Retina (tissue), 1 donor: ENCODE measurements at regions not wholly inside any gene's neighbourhood (a gene's known extent, or its start where the extent isn't known, plus 50 kb on each side); places are given as distances from the start of the nearest gene placed in this dataset.

Source experiments
- DNase-seq: peaks from one replicate; pipeline ENCODE4 v3.0.0-alpha.2; 2016

GRCh38 chr16:73515616-73516015, 467.7 kb upstream of the ZFHX3 start:
- DNase-seq, result no peak

DNA sequence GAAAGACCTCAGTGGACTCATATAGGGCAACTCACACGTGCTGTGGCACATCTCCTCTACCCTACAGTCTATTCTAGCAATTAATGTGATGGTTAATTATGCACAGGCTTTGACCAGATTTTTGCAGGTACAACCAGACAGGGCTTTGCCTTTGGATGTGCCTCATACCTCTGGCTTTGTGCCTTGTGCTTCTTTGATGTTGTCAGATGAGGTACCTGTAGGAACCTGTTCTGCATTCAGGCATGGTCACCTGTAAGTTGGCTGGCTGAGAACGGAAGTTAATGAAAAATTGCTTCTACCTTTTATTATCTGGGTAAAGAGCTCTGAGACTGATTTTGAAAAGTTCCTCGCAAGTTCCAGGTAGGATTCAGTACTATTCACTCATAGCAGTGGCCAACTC, 462.9 kb upstream of the ZFHX3 start:
- no peak for DNase-seq

DNA sequence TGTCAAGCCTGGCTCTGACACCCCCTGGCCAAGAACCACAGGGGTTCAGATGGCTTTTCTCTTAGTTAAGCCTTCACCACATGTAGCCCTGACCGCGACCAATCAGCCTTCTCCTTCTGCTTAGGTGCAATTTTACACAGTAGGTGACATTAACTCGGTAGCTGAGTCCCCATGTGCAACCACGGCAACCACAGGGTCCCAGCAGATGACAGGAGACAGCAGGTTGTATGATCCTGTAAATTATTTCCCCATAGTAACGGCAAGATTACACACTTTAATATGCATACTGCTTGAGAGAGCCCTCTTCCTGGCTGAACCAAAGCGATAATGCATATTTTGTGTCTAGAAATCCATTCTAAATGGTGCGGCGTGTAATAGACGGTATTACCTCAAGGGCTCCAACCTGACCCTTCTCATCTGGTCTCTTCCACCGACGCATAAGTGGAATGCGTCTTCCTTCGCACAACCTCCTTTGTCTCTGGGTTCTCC, 458.7 kb upstream of the ZFHX3 start:
- DNase-seq, result peak; percentile 28

DNA sequence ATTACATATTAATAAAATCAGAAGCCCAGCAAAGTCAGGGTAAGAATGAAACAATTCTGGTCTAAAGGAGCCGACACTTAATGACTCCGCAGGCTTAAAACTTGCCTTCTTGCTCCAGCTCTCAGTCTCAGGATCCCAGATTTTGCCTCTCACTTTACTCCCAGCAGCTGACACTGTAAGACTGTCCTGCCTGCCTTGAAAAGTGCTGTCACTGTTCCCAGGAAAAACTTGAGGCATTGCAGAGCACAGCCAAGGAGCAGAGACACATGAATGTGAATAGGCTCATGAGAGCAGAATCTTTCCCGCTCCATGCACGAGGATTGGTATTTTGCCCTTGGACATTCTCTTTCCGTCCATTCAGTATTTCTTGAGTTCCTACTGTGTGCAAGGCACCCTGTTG, 457.6 kb upstream of the ZFHX3 start:
- DNase-seq, result no peak

DNA sequence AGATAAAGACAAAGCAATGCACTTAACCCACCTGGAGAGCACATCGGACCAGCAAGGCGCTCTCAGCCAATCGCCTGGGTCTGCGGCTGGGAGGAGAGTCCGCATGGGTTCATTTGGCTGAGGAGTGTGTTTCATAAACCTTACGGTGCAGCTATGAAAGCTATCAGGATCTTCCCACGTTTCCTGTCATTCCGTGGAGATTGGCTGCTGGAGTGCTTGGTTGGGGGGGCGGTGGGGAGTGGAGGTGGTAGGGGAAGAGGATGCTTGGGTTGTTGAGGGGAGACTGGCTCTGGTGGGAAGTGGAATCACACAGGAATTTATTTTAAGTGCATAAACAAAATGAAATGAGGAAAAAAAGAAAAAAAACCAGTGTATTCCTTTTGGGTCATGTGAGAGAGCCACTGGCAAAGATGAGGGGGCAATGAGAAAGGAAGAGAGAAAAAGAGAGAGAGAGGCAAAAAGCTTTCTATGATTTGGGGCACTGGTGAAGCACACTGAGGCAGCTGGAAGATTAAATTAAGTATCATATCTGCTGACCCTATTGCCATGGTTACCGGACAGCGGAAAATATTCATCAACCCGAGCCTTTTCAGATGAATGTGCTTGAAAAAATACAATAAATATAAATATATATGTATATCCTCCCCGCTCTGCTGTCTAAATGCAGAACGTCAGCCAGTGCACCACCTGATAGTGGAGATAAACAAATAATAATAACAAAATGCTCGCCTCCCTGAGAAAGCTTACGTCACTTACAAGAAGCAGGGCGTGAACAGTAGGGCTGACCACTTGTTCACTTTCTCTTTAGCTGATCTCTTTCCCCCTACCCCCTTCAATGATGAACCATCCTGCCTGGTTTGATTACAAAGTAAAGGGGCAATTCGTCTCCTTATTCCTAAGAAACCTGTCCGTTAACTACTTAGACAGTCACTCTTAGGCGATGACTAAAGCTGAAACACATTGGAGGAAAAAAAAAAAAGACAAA, 457.0 kb upstream of the ZFHX3 start:
- no peak for DNase-seq

DNA sequence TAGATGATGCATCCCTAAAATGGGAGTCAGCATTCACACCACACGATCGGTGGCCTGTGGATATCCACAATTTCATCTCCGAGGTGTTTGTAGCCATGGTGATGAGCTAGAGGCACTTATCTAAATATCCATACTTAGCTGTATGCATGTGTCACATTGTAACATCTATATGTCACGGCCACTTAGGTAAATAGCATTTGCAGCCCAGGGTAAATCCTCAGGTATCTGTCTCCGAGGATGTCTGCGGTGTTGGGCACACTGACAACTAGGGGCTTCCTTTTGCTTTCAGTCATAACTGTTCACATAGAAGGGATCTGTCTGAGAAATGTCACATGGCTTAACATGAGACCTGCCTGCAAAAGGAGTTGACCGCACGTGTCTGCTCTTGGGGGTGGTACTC, 455.2 kb upstream of the ZFHX3 start:
- DNase-seq, result no peak

GRCh38 chr16:73499276-73499675, 451.3 kb upstream of the ZFHX3 start:
- DNase-seq, result no peak

- no peak for DNase-seq
These were observed 438.0 kb upstream of the ZFHX3 start for GRCh38 chr16:73485880-73486279.

- DNase-seq, result peak; percentile 63
These were observed 436.2 kb upstream of the ZFHX3 start for GRCh38 chr16:73483934-73484711.

DNA sequence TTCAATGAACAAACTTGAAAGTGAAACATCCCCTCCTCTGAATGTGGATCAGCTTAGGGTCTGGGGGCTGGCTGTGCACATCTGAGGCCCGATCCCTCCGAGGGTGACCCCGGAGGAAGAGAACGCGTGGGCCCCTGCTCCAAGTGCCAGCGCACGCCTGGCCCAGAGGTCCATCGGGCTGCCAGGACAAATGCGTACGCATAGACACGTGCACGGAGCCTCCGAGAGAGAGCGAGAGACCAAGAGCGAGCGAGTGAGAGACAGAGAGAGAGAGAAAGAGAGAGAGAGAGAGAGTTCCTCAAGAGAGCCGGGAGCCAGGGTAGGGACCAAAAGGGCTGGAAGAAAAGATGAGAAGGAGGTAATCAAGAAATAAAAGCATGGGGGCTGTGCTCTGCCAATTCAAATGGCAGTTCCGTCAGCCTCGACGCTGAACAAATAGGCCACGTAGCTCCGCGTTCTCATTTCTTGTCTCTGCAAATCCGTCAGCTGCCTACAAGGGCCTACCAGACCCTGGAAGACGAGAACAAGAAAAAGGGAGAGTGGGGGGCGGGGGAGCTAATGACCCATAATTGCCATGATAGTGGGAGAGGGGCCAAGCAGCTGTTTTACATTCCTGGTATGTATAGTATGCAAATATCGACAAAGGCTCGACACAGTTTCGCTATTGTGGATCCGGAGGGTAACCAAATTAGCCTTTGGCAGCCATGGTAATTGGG, 435.3 kb upstream of the ZFHX3 start:
- DNase-seq, result peak; percentile 86

DNA sequence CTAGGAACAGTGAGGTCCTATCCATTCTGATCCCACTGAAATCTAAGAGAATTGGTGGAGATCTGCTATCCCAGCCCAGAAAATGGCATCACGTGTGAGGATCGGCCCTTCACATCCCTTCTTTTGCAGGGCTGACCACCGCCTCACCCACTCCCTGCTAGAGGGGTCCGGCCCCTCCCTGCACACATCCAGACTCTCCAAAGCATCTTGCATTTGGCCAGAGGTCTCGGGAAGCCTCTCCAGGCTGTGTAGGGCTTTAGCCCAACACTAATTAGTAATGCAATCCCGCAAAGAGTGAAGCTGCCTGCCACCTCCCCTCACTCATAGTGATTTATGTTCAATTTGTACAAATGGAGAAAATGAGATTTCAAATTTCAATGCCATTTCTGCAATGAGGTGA, 434.4 kb upstream of the ZFHX3 start:
- peak; percentile 26 for DNase-seq

DNA sequence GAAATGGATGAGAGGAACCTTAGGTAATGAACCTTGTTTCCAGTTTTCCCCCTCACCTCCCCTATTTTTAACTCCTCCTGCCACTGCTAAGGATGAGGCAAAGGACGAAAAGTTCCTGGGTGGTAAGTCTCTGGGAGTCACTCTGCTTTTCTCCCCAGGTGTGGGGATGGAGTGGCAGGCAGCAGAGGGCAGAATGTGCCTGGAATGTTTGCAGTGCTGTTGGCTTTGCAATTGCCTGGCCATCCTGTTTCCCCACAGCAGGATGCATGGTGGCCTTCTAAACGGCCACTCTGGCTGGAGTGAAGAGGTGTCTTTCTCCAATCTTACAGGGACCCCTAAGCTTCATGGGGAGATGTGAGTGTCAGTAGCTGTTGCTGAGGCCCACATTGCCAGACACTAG, 432.5 kb upstream of the ZFHX3 start:
- no peak for DNase-seq

- no peak for DNase-seq
These were observed 425.8 kb upstream of the ZFHX3 start for GRCh38 chr16:73473713-73474112.

- DNase-seq, result no peak
These were observed 416.9 kb upstream of the ZFHX3 start for GRCh38 chr16:73464834-73465233.

DNA sequence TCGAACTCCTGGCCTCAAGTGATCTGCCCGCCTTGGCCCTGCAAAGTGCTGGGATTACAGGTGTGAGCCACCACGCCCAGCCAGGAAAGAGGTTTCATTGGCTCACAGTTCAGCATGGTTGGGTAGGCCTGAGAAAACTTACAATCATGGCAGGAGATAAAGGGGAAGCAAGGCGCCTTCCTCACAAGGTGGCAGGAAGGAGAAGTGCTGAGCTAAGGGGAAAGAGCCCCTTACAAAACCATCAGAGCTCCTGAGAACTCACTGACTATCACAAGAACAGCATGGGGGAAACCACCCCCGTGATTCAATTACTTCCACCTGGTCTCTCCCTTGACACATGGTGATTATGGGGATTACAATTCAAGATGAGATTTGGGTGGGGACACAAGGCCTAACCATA, 411.7 kb upstream of the ZFHX3 start:
- DNase-seq, result no peak

DNA sequence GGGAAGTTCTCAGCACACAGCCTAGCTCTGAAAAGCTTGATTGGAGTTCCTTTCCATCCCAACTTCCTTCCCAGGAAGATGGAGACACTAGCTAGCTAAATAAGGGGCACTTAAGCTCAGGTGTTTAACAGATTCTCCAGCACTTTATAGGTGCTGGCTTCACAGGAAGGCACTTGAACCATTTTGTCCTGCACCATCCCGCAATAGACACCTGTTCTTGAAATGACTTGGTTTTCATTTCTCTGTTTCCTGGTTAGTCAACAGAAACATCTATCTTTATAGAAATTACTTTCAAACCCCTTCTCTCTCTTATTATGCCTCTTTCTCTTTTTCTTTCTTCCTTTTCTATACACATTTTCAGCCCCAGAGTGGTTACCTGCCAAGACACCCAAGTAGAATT, 409.9 kb upstream of the ZFHX3 start:
- DNase-seq, result no peak

- no peak for DNase-seq
These were observed 401.0 kb upstream of the ZFHX3 start for GRCh38 chr16:73448970-73449369.

DNA sequence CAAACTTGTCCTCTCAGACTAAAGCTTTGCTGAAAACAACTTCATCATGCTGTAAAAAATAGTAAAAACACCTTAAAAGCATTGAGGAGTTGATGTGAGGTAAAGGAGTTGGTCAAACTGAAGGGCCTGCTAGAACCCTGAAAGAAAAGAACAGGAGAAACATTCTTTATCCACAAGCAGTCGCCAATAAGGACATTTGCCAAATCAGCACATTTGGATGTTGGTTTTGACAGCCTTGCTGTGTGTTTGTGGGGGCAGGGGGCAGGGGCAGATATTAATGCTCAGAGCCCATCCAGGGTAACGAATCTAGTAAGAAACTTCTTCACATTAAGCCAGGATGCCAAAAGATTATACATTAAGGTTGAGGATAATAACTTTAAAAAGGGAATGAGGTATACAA, 399.9 kb upstream of the ZFHX3 start:
- no peak for DNase-seq

DNA sequence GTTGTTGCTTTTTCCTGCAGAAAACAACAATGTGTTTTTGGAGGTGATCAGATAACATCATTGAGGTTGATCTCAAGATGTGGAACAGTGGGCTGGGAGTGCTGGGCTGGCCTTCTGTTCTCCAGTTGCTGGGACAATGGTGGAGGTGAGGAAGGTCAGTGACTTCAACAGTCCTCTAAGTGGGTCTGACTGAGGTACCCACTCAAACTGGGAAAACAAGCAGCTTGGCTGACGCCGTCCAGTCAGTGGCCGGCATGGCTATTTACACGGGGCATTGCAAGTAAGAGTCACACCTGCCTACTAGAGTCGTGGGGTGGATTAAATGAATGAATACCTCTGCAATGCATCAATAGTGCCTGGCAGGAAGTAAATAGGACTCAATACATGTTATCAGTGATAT, 386.7 kb upstream of the ZFHX3 start:
- peak; percentile 27 for DNase-seq

- peak; percentile 47 for DNase-seq
These were observed 385.9 kb upstream of the ZFHX3 start for GRCh38 chr16:73433731-73434307.

GRCh38 chr16:73432850-73433730, 385.2 kb upstream of the ZFHX3 start:
- peak; percentile 50 for DNase-seq

- DNase-seq, result no peak
These were observed 382.2 kb upstream of the ZFHX3 start for GRCh38 chr16:73430138-73430537.
